KG1 (cell line): ENCODE measurements at regions not wholly inside any gene's neighbourhood (a gene's known extent, or its start where the extent isn't known, plus 50 kb on each side); places are given as distances from the start of the nearest gene placed in this dataset.
"Not testable (repeated sequence)": the region's sequence is repeated elsewhere in the genome, so short reads cannot be mapped to it uniquely, and the experiment has no call there.

Experiments used
- DNase-seq: peaks from one replicate; lab custom pipeline; 2025; lab: John Stamatoyannopoulos, UW

- DNase-seq, result no peak
Observed at GRCh38 chr7:131961054-131961680, 404.7 kb upstream of the PODXL start.

DNA sequence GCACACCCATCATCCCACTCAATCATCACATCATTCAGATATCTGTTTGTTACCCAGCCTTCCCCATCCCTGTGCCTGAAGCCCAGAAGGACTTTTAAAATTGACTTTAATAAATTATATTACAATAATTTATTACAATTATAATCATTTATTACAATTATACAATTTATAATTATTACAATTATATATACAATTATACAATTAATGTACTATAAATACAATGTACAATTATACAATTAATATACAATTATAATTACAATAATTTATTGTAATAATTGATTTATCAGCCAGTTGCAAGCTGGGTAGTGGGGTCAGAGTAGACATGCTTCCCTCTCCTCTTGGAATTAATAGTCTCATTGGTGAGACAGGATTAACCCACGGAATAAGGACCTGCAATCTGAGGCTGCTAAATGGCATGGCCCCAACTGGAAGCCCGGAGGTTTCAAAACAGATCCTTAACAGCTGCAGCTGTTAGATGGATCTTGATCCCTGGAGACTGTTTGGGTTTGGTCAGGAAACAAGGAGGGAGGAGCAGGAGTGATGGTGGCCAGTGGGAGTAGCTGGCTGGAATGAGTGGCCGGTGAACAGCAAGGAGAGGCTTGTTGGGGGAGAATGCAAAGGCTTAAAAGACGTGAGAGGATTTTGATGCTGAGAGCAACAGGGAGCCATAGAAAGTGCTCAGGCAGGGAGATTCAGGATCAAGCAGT is 402.8 kb upstream of the PODXL start:
- DNase-seq, result no peak

DNA sequence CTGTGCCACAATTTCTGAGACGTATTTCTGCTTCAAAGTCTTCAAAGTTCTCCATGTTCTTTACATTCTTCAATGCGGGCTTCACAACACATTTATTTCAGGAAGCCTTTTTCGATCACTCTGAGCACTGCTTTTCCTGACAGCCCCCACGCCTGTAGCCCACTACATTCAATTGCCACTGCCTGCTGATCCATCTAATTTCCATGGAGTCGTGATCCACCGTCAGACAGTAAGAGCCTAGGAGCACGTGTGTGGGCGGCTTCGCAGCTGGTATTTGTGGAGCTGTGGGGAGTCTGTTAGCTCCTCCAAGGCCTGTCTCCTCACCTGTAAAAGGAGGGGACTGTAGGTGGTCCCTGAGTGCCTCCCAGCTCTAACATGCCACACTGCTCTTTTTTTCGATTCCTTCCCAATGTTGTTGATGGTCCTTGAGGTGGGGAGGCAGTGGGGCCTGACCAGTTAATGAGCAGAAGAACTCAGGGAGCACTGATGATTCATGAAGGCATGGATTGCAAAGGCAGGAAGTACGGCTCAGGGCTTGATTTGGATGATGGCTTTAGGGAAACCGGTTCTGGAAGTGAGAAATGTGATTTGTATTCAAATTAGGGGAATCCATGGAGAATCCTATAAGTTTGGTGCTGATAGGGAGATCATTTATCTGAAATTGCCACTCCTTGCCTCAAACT is 401.1 kb upstream of the PODXL start:
- DNase-seq, result no peak

GRCh38 chr7:131956864-131957263 is 400.4 kb upstream of the PODXL start:
- DNase-seq, result no peak

DNA sequence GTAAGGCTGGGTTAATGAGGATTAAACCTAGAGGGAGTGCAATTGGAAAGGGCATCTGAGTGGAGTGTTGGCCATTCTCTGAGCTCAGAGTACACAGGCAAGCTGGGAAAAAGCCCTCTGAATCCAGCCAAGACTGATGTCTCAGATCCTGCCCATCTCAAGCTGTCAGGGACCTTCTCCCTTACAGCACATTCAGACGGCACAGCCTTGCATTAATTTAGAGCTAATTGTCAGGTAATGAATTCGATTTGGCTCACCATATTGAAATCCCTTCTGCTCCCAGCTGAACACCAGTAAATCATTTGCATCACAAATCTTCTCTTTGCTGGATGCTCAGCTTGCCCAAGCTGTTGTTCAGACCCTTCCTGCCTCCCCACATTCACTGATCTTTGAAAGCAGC is 399.3 kb upstream of the PODXL start:
- no peak for DNase-seq

DNA sequence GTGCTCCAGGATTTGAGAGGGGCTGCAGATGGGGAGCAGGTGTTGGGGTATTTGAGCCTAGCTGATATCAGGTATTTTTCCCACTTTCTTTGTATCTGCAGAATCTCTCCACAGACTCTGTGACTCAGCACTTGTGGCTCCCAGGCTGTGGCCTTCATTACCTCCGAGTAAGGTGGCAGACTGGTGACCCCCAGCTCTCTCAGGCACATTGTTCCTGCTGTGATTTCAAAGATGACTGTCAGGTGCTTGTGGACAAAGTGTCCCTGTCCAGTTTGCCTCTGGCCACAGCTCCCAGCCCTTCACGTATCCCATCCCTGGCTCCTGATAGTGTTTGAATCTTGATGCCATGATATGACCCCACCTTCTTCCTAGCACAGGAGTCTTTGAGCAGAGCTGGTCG is 396.8 kb upstream of the PODXL start:
- no peak for DNase-seq

- no peak for DNase-seq
Observed at GRCh38 chr7:131952365-131952764, 395.9 kb upstream of the PODXL start.

DNA sequence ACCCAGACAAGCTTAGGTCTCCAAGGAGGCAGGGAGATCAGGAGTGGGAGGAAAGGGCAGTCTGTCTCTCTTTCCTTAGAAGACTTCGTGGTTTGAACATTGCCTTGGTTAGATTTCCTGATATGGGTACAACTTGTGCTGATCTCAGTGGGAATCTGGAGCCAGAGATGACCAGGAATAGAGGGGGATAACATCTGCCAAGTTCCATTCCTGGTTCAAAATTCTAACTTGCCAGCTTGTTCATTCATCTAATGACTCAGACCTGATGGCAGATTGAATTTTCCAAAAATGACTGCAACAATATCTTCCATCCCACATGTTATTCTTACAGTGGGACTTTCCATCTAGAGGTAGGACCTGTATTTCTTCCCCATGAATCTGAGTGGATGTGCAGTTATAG is 394.3 kb upstream of the PODXL start:
- no peak for DNase-seq

DNA sequence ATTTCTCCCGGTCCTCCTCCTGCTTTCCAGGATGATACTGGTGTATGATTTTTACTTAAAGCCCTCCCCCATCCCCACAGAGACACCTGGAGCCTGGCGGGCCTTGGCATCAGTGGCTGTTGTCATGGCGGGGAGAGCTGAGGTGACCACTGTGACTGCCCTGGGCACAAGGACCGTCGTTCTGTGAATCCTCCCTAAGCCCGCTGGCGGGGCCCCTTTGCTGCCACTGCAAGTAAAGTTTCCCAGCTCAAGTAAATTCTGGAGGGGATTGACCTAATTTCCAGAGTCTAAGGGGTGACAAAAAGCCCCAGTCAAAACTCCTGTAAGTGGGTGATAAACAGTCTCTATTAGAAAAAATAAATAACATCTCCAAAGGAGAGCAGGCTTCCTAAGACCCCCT is 393.2 kb upstream of the PODXL start:
- DNase-seq, result no peak

DNA sequence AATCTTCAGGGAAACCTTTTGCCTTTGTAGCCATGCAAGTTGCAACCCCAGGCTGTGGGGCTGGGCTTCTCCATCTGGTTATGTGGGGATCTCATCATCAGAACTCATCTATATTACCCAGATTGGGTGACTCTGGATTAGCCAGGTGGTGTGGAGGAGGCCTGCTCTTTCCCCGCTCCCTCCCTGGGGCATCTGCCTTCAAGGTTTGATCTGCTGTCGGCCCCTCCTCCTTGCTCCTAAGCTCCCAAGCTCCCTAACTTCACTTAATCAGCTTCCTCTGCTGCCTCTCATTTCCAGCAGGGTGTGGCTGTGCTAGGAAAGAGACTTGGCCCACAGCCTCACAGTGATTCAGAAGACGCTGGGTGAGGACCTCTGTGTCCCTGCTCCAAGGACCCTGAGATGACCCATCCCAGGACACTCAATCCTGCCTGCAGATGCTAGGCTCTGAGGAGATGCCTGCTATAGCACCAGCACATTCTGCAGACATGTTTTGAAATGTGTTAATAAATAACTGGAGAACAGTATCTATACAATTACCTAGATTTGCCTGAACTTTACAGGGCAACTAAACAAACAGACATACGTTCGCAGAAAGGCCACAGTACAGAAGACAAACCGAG is 392.1 kb upstream of the PODXL start:
- no peak for DNase-seq

GRCh38 chr7:131947661-131948060 is 391.2 kb upstream of the PODXL start:
- DNase-seq, result no peak

DNA sequence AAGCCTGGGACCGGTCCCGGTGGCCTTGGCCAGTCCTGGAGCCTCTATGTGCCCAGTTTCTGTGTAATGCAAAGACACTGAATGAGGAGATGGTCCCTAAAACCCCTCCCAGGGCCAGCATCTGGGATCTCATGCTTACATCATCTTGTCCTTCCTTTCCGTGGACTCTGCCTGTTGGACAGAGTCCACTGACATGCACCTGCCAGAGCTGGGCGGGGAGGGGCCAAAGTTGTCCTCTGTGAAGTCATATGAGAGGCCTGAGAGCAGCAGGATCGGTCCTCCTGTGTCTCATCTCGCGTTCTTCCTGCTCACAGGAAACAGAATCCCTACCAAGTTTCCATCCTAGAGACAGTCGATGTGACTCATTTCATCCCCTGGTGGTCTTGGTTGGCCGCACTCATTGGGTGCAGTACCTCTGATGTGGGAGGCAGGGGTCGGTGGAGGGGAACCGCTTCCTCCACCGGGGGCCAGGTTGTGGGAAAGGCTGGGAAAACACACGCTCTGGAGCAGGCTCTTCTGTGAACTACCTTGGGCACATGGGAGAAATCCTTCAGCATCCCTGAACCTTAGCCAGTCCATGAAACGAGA is 389.6 kb upstream of the PODXL start:
- DNase-seq, result no peak

GRCh38 chr7:131945313-131945911 is 389.0 kb upstream of the PODXL start:
- DNase-seq, result peak; percentile 8

DNA sequence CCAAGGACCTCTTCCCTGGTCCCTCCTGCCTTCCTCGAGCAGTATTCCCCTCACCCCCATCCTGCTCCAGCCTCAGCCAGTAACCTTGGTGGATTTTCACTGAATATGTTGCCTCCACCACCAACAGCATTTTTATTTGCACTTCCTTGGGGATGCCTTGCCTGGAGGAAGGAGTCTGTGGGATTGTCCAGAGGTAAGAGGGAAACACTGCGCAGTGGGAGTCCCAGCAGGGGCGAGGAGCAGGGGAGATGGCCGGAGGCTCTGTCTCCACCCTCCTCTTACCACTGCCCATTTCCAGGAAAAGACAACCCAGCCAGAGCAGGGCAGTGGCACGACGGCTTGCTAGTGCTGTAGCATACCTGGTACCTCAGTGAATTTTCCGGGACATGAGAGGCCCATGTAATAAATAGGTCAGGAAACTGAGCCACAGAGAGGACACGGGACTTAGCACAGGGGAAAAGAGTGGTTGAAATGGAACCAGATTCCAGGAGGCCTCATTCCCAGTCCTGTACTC is 388.2 kb upstream of the PODXL start:
- DNase-seq, result no peak

- DNase-seq, result no peak
Observed at GRCh38 chr7:131943646-131944045, 387.2 kb upstream of the PODXL start.

GRCh38 chr7:131943211-131943610 is 386.8 kb upstream of the PODXL start:
- DNase-seq, result no peak

DNA sequence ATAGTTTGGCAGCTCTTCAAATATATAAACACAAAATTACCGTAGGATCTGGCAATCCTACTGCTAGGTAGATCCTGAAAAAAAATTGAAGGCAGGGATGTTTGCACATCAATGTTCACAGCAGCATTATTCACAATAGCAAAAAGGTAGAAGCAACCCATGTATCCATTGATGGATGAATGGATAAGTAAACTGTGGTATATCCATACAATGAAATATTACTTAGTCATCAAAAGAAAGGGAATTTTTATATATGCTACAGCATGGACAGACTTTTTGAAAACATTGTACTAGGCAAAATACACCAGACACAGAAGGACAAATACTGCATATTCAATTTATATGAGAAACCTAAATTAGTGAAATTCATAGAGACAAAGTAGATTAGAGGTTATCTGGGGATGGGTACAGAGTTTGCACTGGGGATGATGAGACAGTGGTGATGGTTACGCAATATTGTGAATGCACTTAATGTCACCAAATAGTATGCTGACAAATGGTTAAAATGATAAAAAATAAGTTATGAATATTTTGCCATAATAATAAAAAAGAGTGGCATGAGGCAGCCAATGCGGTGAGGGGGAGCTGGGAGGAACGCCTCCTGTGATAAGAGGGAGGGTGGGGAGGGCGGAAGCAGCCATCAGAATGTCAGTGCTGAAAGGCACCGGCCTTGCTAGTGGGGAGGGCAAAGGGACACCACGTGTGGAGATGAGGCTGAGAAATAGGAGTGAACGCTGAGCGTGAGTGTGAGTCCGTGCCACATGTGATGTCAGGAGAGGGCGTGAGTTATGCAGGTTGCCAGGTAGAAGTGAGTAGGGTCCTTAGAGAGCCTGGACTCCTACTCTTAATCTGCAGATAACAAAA is 386.1 kb upstream of the PODXL start:
- no peak for DNase-seq

DNA sequence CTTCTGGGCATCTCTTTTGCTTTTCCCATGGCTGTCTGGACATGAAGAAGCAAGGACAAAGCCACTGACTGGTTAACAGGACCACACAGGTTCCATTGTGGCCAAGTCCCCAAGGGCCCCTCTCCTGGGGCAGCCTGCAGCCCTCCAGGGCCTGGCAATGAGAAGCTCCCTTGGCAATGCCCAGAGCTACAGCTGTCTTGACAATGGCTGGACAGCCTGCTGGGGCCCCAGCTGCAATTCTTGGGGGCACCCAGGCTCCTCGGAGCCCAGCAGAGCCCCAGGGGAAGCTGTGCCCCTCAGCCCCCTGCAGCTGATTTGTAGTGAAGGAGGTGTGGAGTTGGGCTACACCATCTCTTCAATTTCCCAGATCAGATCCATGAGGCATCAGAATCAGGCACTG is 384.9 kb upstream of the PODXL start:
- no peak for DNase-seq

- no peak for DNase-seq
Observed at GRCh38 chr7:131940621-131941165, 384.3 kb upstream of the PODXL start.

- not testable (repeated sequence) for DNase-seq
Observed at GRCh38 chr7:131938788-131939187, 382.4 kb upstream of the PODXL start.

GRCh38 chr7:131937868-131938267 is 381.4 kb upstream of the PODXL start:
- DNase-seq, result no peak
